H9 (cell line): ENCODE measurements at regions not wholly inside any gene's neighbourhood (a gene's known extent, or its start where the extent isn't known, plus 50 kb on each side); places are given as distances from the start of the nearest gene placed in this dataset.

ENCODE experiments used
- DNase-seq: peaks from one replicate; pipeline ENCODE4 v3.0.0-alpha.2; 2017
- H2AFZ ChIP-seq: one replicate; pipeline ENCODE4 v1.6.1; 2013; ENCODE audit warnings: mild to moderate bottlenecking, low read length, control low read depth, moderate library complexity
- H2AK5ac ChIP-seq: 2 replicates; pipeline ENCODE4 v1.6.1; 2013; ENCODE audit warnings: low read length, control low read depth, mixed read lengths; ENCODE audit not compliant: insufficient read length
- H2BK120ac ChIP-seq: one replicate; pipeline ENCODE4 v1.6.1; 2013; ENCODE audit warnings: low read depth, mild to moderate bottlenecking, low read length, control low read depth, inconsistent platforms; ENCODE audit not compliant: poor library complexity, severe bottlenecking
- H2BK12ac ChIP-seq: 2 replicates; pipeline ENCODE4 v1.6.1; 2013; ENCODE audit warnings: low read length, control low read depth, mixed read lengths, low read depth; ENCODE audit not compliant: insufficient read length
- H2BK15ac ChIP-seq: 2 replicates; pipeline ENCODE4 v1.6.1; 2013; ENCODE audit warnings: low read depth, low read length, control low read depth
- H2BK20ac ChIP-seq: one replicate; pipeline ENCODE4 v1.6.1; 2013; ENCODE audit warnings: low read depth, mild to moderate bottlenecking, low read length, control low read depth, inconsistent platforms; ENCODE audit not compliant: poor library complexity, severe bottlenecking
- H2BK5ac ChIP-seq: 2 replicates; pipeline ENCODE4 v1.6.1; 2013; ENCODE audit warnings: low read length, control low read depth, mixed read lengths; ENCODE audit not compliant: insufficient read length
- H3K14ac ChIP-seq: 2 replicates; pipeline ENCODE4 v1.6.1; 2013; ENCODE audit warnings: low read length, control low read depth; ENCODE audit not compliant: insufficient read depth
- H3K18ac ChIP-seq: 2 replicates; pipeline ENCODE4 v1.6.1; 2013; ENCODE audit warnings: low read depth, mild to moderate bottlenecking, mixed read lengths, low read length, control low read depth; ENCODE audit not compliant: insufficient read length
- H3K23ac ChIP-seq: 2 replicates; pipeline ENCODE4 v1.6.1; 2013; ENCODE audit warnings: low read length, control low read depth, mixed read lengths, low read depth; ENCODE audit not compliant: insufficient read length
- H3K23me2 ChIP-seq: 2 replicates; pipeline ENCODE4 v1.6.1; 2013; ENCODE audit warnings: low read depth, mild to moderate bottlenecking, mixed read lengths, low read length, control low read depth; ENCODE audit not compliant: insufficient read length, poor library complexity, severe bottlenecking
- H3K27ac ChIP-seq: 2 replicates; pipeline ENCODE4 v1.5.1; 2013; ENCODE audit warnings: low read length, control low read depth, mixed read lengths, low read depth; ENCODE audit not compliant: insufficient read length
- H3K27me3 ChIP-seq: 2 replicates; pipeline ENCODE4 v1.6.1; 2013; ENCODE audit warnings: low read length, control low read depth, inconsistent platforms; ENCODE audit not compliant: insufficient read depth
- H3K4ac ChIP-seq: 2 replicates; pipeline ENCODE4 v1.6.1; 2013; ENCODE audit warnings: low read depth, mild to moderate bottlenecking, control low read depth, inconsistent platforms, low read length, moderate library complexity
- H3K4me1 ChIP-seq: 2 replicates; pipeline ENCODE4 v1.6.1; 2013; ENCODE audit warnings: low read length, control low read depth, inconsistent platforms; ENCODE audit not compliant: insufficient read depth
- H3K4me2 ChIP-seq: 2 replicates; pipeline ENCODE4 v1.6.1; 2013; ENCODE audit warnings: low read length, control low read depth, mixed read lengths; ENCODE audit not compliant: insufficient read length, insufficient read depth
- H3K56ac ChIP-seq: 2 replicates; pipeline ENCODE4 v1.6.1; 2013; ENCODE audit warnings: low read depth, mild to moderate bottlenecking, mixed read lengths, low read length, control low read depth; ENCODE audit not compliant: insufficient read length
- H3K79me1 ChIP-seq: 2 replicates; pipeline ENCODE4 v1.6.1; 2013; ENCODE audit warnings: low read depth, mild to moderate bottlenecking, moderate library complexity, low read length, control low read depth, inconsistent platforms; ENCODE audit not compliant: insufficient read depth, poor library complexity, severe bottlenecking
- H3K79me2 ChIP-seq: 2 replicates; pipeline ENCODE4 v1.6.1; 2013; ENCODE audit warnings: low read length, control low read depth, inconsistent platforms; ENCODE audit not compliant: insufficient read depth
- H3K9ac ChIP-seq: 2 replicates; pipeline ENCODE4 v1.6.1; 2013; ENCODE audit warnings: low read length, control low read depth, mixed read lengths; ENCODE audit not compliant: insufficient read length; ENCODE audit errors: extremely low read depth
- H3K9me3 ChIP-seq: one replicate; pipeline ENCODE4 v1.6.1; 2013; ENCODE audit warnings: low read depth, low read length, inconsistent platforms; ENCODE audit not compliant: control insufficient read depth
- H3T11ph ChIP-seq: one replicate; pipeline ENCODE4 v1.6.1; 2013; ENCODE audit warnings: mild to moderate bottlenecking, low read length, control low read depth, inconsistent platforms
- H4K20me1 ChIP-seq: one replicate; pipeline ENCODE4 v1.6.1; 2013; ENCODE audit not compliant: control insufficient read depth, insufficient read length, insufficient read depth
- H4K5ac ChIP-seq: 2 replicates; pipeline ENCODE4 v1.6.1; 2013; ENCODE audit warnings: low read depth, mild to moderate bottlenecking, mixed read lengths, low read length, control low read depth; ENCODE audit not compliant: insufficient read length
- H4K8ac ChIP-seq: replicated peaks from 2 replicates; pipeline ENCODE4 v1.6.1; 2013; ENCODE audit warnings: low read length, control low read depth, mixed read lengths, low read depth; ENCODE audit not compliant: insufficient read length
- H4K91ac ChIP-seq: 2 replicates; pipeline ENCODE4 v1.6.1; 2013; ENCODE audit warnings: low read depth, mild to moderate bottlenecking, moderate library complexity, mixed read lengths, low read length, control low read depth; ENCODE audit not compliant: insufficient read length
- H3K27ac Mint-ChIP-seq, 3 experiments: 2 replicates in 2 of 3; 3 replicates in 1 of 3; pipeline ENCODE4 v1.8.0; 2020 to 2021; ENCODE audit warnings: mixed read lengths in 3 of 3, mild to moderate bottlenecking in 1 of 3, moderate library complexity in 1 of 3
- H3K27me3 Mint-ChIP-seq: 2 replicates; pipeline ENCODE4 v1.8.0; 2021; ENCODE audit warnings: low read depth, mild to moderate bottlenecking, moderate library complexity, mixed read lengths
- H3K36me3 Mint-ChIP-seq, 3 experiments: 2 replicates in 2 of 3; 3 replicates in 1 of 3; pipeline ENCODE4 v1.8.0; 2020 to 2021; ENCODE audit warnings: low read depth in 3 of 3, mixed read lengths in 3 of 3; ENCODE audit not compliant: insufficient read depth in 1 of 3
- H3K4me1 Mint-ChIP-seq, 2 experiments: 2 replicates each; pipeline ENCODE4 v1.8.0; 2020; ENCODE audit warnings: mixed read lengths in 2 of 2
- H3K4me3 Mint-ChIP-seq, 2 experiments: 2 replicates in 1 of 2; 3 replicates in 1 of 2; pipeline ENCODE4 v1.8.0; 2020 to 2021; ENCODE audit warnings: mild to moderate bottlenecking in 2 of 2, mixed read lengths in 2 of 2, moderate library complexity in 1 of 2
- H3K9me3 Mint-ChIP-seq, 2 experiments: 2 replicates in 1 of 2; 3 replicates in 1 of 2; pipeline ENCODE4 v1.8.0; 2020; ENCODE audit warnings: mild to moderate bottlenecking in 2 of 2, mixed read lengths in 2 of 2, moderate library complexity in 1 of 2
- CTCF ChIP-seq: fragments of 200-600 bp; sonication (generic); conservative IDR thresholded peaks from 3 replicates; pipeline ENCODE4 v1.8.0; 2021; ENCODE audit warnings: antibody characterized with exemption, mild to moderate bottlenecking

GRCh38 chrX:5425119-5425518 lies 803.5 kb downstream of the NLGN4X start:
- Histone ChIP-seq H2AK5ac (no peak overlapping the region), H4K8ac (no peak overlapping the region), H3K56ac (no peak overlapping the region), H3K27ac (no peak overlapping the region), H2BK15ac (no peak overlapping the region), H4K20me1 (no peaks in the 10 kb centered on the region), H3T11ph (no peak overlapping the region), H4K91ac (no peak overlapping the region), H2BK120ac (no peak overlapping the region), H3K79me2 (no peaks in the 10 kb centered on the region), H3K9ac (no peak overlapping the region), H3K14ac (no peak overlapping the region), H3K79me1 (no peaks in the 10 kb centered on the region), H3K18ac (no peak overlapping the region), H3K23ac (no peak overlapping the region), H3K4me1 (0 out of 2 replicates have a peak, but pooled peaks cover 2% of the 10 kb centered on the region), H2AFZ (no peak overlapping the region), H3K23me2 (no peaks in the 10 kb centered on the region), H3K9me3 (peaks cover 5% of the 10 kb centered on the region), H2BK5ac (no peak overlapping the region), H2BK20ac (no peak overlapping the region), H4K5ac (no peak overlapping the region), H3K4ac (no peak overlapping the region), H3K4me2 (no peak overlapping the region), H2BK12ac (no peak overlapping the region), H3K27me3 (no peaks in the 10 kb centered on the region)
- peaks cover 8 to 13% of the 10 kb centered on the region in 2 experiments for H3K4me1 Mint-ChIP-seq
- no peak for DNase-seq
- peak overlapping the region in 1 of 3 experiments; percentile 3; a peak in 1 of 7 replicates for H3K27ac Mint-ChIP-seq
- no peaks in the 10 kb centered on the region for H3K27me3 Mint-ChIP-seq
- no peak overlapping the region for H3K4me3 Mint-ChIP-seq
- no peak for TF ChIP-seq CTCF
- H3K36me3 Mint-ChIP-seq: peaks cover 7 to 20% (median 15%) of the 10 kb centered on the region in 3 experiments; a peak in 6 of 7 replicates
- peaks cover 10 to 20% of the 10 kb centered on the region in 2 experiments for H3K9me3 Mint-ChIP-seq
